NCI-H1092 treated with DMSO at 0.1 percent for 48 hours (cell line): ENCODE measurements at regions not wholly inside any gene's neighbourhood (a gene's known extent, or its start where the extent isn't known, plus 50 kb on each side); places are given as distances from the start of the nearest gene placed in this dataset.

Experiments used
- DNase-seq: peaks from one replicate; lab custom pipeline; 2025; lab: John Stamatoyannopoulos, UW

- DNase-seq, result no peak
Observed at GRCh38 chr5:112656451-112656850, 81.2 kb upstream of the APC start.

- no peak for DNase-seq
Observed at GRCh38 chr5:112657804-112658203, 79.9 kb upstream of the APC start.

DNA sequence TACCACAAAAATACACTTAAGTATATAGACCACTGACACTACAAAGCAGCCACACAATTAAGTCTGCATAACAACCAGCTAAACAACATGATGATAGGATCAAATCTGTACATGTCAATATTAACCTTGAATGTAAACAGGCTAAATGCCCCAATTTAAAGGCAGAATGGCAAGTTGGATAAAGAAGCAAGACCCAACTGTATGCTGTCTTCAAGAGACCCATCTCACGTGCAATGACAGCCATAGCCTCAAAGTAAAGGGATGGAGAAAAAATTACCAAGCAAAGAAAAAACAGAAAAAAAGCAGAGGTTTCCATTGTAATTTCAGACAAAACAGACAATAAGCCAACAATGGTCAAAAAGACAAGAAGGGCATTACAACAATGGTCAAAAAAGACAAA, 77.3 kb upstream of the APC start:
- no peak for DNase-seq

DNA sequence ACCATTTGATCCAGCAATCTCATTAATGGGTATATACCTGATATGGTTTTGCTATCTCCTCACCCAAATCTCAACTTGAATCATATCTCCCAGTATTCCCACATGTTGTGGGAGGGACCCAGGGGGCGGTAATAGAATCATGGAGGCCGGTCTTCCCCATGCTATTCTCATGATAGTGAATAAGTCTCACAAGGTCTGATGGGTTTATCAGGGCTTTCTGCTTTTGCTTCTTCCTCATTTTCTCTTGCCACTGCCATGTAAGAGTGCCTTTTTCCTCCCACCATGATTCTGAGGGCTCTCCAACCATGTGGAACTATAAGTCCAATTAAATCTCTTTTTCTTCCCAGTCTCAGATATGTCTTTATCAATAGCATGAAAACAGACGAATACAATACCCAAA, 74.5 kb upstream of the APC start:
- no peak for DNase-seq

GRCh38 chr5:112668016-112668415, 69.7 kb upstream of the APC start:
- no peak for DNase-seq

DNA sequence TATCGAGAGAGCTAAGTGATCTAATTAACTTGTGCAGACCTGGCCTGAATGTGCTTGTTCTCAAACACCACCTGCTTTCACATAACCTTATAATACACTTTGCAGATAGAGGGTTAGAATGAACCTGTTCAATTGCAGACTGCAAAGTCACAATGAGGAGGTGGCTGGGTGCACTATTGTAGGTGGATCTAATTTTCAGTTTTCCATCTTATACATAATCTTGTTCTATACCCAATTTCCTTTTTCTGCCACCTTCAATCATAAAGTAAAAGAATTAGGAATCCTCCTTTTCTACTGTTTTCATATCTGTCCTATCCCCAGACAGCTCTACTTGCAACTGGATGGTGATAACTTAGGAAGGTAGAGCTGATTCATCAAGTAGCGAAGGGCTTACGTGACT, 68.8 kb upstream of the APC start:
- no peak for DNase-seq

DNA sequence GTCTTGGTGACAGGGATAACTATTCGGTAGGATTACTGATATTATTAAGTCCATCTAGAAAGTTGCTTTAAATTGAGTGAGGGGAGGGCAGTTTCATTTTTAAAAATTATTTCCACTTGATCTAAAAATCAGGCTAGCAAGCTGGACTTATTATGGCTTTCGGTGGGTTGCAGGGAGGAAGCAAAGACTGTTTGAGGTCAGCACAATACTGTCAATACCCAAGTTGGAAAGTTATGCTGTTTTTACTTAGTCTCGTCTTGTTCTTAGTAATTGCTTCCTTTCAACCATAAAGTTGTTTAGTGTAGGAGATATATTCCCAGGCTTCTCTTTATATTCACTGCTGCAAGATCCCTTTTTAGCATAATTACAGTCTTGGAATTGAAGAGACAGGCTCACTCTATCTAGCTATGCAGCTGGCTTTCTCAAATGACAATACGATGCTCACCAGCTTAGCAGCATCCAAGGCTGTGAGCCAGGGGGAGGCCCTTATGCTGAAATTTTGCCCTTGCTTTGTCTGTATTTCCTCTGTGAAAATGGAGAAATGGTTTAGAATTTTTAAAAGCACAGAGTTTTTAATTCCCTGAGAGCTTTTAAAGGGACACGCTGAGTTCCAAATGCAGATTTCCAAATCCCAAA, 68.2 kb upstream of the APC start:
- DNase-seq, result no peak

DNA sequence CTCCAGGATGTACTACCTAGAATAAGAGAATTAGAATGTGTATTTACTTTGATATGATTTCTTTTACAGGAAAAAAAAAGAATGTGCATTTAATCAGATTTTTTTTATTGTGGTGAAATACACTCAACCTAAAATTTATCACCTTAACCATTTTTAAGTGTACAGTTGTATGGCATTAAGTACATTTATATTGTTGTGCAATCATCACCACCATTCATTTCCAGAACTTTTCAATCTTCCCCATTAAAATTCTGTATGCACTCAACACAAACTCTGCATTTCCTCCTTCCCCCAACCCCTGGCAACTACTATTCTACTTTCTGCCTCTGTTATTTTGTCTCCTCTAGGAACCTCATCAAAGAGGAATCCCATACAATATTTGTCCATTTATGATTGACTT, 66.0 kb upstream of the APC start:
- DNase-seq, result no peak

- DNase-seq, result no peak
Observed at GRCh38 chr5:112681481-112681908, 56.2 kb upstream of the APC start.

DNA sequence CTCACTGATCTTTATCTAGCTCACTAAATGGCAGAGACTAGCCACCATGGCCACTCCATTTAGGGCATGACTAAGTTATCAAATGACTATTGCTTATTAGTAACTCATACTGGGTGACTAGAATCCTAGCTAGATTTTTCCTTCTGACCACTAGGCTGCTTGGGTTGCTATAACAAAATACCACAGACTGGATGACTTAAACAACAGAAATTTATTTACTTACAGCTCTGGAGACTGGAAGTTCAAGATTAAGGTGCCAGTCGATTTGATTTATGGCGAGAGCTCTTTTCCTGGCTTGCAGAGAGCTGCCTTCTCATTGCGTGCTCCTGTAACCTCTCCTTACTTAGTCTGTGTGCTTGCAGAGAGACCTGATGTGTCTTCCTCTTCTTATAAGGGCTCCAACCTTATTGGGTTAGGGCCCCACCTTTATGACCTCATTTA, 55.0 kb upstream of the APC start:
- no peak for DNase-seq

GRCh38 chr5:112684121-112684520, 53.6 kb upstream of the APC start:
- DNase-seq, result no peak

DNA sequence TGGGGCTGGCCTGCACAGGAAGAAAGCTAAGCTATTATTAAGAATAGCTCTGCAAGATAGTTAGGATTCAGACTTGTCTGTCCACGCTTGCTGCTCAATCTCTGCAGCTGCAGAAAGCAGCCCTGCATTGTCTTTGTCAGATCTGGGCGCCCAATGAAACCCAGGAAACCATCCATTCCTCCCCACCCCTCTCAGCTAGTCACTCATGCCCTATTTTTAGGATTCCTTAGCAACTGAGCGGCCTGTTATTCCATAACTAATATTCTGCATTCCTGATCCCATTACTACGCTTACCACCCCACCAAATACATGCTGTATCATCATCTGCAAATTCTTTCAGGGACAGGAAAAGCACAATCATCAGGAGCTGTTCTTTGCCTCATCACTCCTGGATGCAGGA, 52.9 kb upstream of the APC start:
- DNase-seq, result no peak

DNA sequence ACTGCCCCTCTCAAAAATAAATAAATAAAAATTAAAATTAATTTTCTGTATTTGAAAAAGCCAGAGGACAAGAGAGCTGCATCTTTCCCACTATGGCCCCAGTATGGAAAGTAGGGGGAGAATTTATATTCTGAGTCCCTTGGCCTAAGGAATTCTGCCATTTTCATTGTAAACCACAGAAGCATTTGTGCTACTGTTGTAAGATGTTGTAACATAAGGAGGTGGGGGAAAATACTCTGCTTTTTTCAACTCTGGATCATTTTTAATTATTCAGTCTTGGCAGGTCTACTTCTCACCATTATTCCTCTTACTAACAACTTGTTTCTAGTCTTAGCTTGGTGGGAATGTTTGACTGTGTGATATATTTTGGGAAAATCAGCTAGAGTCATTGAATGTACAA, 52.3 kb upstream of the APC start:
- DNase-seq, result no peak

- no peak for DNase-seq
Observed at GRCh38 chr5:112685931-112686330, 51.8 kb upstream of the APC start.

GRCh38 chr5:112686675-112687074, 51.0 kb upstream of the APC start:
- DNase-seq, result no peak

GRCh38 chr5:112687306-112687705, 50.4 kb upstream of the APC start:
- DNase-seq, result no peak
